Stromal cell of bone marrow (primary cell): ENCODE measurements at regions not wholly inside any gene's neighbourhood (a gene's known extent, or its start where the extent isn't known, plus 50 kb on each side); places are given as distances from the start of the nearest gene placed in this dataset.
"Not testable (repeated sequence)": the region's sequence is repeated elsewhere in the genome, so short reads cannot be mapped to it uniquely, and the experiment has no call there.

Experiments used
- DNase-seq: peaks from one replicate; pipeline ENCODE4 v3.0.0-alpha.2; 2012; ENCODE audit warnings: low read depth

DNA sequence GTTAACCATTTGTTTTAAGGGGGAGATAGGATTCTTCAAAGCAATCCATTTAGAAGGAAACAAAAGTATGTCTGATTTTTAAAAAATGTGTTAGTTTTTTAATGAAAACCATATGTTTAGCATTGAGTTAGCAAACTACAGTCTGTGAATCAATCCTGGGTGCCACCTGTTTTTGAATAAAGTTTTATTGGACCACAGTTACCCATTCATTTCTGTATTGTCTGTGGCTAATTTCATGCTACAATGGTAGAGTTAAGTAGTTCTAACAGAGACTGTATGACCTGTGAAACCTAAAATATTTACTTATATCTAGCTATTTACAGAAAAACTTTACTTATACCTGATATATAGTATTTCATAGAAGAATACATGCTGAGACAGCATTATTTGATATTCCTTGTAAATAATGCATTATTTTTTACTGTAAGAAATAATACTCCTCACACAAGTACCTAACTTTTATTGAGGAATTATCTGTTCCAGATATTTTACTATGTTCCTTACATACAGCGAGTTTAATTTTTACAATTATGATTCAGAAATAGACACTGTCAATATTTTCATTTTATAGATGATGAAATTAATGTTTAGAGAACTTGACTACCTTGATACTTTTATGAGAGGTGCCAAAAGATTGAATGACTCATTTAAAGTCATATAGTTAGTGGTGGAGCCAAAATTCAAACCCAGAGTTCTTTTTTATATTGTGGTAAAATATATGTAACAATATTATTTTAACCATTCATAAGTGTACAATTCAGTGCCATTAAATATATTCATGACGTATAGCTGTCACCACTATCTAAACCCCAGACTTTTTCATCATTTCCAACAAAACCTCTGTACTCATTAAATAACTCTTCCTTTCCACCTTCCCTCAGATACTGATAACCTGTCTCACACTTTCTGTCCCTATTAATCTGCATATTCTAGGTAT, 122.0 kb downstream of the GLUD2 start:
- DNase-seq = no peak

DNA sequence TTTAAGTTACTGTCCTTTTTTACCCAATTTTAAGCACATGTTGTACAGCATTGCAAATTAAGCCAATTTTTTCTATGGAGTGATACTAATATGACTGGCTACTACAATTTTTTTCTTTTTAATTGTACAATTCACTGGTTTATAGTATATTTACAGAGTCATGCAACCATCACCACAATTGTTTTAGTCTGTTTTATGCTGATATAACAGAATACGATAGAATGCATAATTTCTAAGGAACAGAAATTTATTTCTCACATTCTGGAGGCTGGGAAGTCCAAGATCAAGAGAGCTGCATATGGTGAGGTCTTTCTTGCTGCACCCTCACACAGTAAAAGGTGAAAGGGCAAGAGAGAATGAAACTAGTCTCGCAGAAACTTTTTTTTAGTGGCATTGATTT, 125.3 kb downstream of the GLUD2 start:
- DNase-seq = no peak

DNA sequence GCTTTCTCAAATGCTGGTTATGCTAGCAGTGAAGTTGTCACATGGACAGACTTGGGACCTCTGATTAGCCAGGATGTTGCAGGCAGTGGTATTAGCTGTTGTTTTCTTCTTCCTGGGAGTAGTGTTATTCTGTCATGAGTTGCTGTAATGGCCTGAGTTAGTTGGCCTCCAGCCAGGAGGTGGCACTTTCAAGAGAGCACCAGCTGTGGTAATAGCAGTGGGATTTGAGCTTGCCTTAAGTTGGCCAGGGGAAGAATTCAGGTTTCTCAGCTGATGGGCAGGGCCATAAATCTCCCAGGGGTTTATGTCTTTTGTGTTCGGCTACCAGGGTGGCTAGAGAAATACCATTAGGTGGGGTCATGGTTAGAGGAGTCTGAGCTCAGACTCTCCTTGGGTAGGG, 132.6 kb downstream of the GLUD2 start:
- DNase-seq = no peak

DNA sequence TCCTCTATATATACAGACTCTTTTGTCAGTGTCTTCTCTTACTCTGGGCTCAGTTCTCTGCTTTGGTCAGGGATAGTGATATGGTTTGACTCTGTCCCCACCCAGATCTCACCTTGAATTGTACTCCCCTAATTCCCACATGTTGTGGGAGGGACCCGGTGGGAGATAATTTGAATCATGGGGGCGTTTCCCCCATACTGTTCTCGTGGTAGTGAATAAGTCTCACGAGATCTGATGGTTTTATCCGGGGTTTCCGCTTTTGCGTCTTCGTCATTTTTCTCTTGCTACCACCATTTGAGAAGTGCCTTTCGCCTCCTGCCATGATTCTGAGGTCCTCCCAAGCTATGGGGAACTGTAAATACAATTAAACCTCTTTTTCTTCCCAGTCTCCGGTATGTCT, 144.4 kb downstream of the GLUD2 start:
- DNase-seq = no peak

DNA sequence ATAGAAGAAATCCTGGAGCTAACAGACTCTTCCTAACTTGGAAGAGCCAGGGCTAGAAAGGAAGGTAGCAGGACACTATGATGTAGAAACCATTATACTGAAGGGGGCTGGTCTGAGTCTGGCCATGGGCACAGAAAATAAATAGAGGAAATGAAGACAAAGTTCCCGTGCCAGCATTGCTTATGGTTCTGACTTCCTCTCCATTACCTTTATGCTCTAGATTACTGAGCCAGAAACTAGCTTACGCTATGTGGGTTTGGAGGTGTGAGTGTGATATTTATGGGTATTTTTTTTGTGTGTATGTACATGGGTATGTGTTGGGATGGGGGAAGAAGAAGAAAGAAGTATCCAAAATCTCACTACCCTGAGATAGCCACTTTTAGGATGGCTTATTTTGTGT, 148.3 kb downstream of the GLUD2 start:
- no peak for DNase-seq

DNA sequence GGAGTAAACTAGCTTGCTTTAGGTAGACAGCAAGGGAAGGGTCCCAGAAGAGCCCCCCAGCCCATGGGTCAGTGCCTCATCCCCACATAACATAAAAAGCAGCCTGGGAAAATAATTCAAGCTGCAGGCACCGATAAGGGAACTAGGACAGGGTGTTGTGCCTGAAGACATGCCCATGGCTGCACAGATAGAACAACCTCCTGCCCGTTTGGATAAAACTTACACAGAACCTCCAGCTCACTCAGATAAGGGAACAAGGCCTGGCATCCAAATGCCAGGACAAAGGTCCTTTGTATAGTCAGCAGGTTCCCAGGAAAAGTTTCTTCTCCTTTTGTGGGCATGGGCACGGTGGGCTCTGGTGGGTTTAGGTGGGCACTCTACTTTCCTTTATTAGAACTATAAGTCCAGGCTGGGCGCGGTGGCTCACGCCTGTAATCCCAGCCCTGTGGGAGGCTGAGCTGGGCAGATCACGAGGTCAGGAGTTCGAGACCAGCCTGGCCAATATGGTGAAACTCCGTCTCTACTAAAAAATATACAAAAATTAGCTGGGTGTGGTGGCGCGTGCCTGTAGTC, 149.5 kb downstream of the GLUD2 start:
- DNase-seq = not testable (repeated sequence)

DNA sequence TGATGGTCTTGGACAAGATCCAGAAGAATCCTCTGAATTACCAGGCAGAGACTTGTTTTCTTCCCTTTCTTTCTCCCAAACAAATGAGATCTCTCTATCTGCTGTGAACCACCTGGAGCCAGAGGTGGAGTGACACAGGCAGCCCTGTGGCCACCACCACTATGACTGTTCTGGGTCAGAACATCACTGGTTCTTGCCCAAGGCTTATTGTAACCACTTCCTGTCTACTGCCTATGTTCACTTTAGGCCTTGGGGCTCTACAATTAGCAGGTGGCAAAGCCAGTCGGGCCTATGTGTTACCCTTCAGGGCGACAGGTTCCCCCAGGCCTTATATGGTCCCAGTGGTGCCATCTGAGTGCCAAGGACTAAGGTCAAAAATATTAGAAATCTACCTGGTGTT, 161.2 kb downstream of the GLUD2 start:
- DNase-seq = no peak

DNA sequence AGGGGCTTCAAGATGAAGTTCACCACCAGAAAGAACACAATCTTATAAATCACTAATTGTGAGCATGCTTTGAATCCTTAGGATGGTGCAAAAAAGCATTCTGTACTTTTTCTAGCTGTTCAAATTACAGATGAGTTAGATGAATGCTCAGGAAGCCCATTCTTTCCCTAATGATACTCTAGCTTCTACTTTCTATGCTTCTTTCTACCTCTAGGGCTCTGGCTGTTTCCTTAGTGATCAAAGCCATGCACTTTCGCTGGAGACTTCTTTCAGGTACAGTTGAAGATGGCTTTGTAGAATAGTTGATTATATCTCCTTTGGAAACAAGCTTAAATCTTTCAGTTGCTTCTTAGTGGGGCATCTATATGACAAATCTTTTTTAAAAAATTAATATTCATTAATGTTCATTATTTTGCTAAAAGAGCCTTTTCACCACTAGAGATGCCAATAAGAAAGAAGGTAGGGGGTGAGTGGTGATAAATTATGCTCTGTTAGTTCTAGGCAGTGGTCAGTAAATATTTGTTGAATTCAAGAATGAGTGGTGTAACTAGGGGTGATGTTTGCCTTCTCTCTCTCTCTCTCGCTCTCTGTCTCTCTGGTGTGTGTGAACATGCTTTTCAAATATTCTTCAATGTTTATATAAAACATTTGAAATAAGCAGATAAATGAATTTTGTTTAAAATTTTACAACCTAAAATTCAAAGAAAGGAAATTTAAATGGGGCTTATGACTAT, 169.4 kb downstream of the GLUD2 start:
- DNase-seq = no peak

DNA sequence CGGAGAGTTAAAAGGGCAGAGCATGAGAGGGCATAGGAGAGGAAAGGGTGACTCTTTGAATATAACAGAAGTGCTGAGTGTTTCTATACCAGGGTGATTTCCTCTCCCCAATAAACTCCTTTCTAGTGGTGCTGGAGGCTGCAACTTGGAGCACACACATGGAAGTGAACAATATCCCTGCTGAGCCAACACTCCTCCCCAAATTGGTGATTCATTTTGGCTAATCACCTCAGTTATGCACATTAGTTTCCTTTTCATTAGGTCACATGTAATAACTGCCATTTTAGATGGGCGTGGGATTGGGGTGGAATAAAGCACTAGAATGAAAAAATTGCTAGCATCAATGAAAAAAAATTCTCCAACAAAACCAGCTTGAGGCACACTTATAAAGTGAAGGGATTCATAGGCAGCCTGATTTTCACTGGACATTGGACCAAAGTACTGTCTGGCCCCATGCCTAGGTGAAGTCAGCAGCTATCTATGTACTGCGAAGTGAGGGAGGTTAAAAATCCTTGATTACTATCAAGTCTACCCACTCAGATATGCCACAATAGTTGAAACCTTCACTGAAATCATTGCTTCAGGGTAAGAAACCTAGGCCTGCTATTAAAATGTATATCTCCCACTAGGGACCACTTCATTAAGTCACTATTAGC, 174.0 kb downstream of the GLUD2 start:
- DNase-seq = peak; percentile 0

DNA sequence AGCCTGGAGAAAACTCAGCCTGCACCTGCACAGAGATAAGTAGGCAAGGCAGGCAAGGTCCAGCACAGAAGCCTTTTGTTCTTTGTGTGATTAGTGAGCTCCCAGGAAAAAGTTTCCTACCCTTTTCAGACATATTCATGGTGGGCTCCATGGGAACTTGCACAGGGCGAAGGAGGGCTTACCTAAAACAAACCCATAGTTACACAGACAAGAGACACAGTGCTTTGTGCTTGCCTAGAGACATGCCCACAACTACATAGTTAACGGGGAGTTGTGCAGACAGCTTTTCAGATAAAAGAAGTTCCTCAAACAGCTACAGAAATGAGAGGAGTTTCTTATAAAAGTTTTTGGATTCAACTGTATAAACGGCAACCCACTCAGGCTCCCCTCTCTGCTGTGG, 180.5 kb downstream of the GLUD2 start:
- no peak for DNase-seq

DNA sequence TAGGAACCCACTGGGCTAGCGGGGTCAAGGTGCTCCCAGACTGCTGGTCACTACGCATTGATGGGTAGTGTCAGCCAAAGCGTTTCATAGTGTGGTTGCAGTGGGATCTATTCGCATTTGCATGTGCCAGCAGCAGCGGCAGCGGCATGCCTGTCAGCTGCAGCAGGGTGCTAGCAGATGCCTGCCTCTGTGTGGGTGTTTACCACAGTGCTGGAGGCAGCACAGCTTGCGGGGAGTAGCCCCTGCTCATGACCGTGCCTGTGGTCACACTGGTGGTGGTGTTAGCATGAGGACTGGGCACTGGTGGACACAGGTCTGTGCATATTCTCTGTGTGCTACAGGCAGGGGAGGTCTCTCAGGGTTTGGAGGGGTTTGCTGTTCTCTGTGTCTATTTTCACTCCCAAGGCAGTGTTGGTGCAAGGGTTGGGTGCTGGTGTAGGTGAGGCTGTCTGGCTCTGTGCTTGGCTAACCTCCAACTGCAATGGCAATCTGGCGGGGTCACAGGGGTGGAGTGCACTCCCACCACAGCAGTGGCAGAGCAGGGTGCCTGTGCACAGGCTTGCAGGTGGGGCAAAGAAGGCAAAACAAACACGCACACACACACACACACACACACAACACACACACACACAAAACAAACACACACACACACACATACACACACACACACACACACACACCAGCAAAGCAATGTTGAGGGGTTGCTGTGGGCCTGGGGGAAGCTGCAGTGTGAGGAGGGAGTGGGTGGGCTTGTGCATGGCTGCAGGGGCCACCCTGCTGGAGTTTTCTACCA, 184.4 kb downstream of the GLUD2 start:
- DNase-seq = no peak

DNA sequence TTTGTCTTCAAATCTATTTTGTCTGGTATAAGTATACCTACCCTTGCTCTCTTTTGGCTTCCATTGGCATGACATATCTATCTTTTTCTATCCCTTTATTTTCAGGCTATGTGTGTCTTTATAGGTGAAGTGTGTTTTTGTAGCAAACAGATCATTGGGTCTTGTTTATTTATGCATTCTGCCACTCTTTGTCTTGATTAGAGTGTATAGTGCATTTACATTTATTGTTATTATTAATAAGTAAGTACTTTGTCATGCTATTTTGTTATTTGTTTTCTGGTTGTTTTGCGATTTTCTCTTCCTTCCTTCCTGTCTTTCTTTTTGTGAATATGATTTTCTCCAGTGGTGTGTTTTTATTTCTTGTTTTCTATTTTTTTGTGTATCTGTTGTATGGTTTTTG, 188.6 kb downstream of the GLUD2 start:
- no peak for DNase-seq

DNA sequence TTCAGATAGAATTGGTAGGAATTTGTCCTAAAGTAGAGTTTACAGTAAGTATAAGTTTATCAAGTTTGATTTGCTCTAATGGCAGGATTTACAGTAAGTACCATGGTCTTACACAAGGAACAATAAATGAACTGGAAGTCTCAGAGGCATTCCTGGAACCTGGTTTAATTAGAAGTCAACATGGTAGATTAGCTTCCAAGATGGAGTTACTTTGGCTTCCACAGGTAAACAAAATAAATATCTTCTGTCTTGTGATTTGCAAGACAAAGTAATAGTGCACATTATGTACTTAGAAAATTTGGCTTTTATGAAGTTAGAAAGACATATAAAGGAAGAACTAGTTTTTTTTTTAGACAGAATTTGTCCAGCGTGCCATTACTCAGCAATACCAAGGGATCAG, 190.7 kb downstream of the GLUD2 start:
- no peak for DNase-seq

DNA sequence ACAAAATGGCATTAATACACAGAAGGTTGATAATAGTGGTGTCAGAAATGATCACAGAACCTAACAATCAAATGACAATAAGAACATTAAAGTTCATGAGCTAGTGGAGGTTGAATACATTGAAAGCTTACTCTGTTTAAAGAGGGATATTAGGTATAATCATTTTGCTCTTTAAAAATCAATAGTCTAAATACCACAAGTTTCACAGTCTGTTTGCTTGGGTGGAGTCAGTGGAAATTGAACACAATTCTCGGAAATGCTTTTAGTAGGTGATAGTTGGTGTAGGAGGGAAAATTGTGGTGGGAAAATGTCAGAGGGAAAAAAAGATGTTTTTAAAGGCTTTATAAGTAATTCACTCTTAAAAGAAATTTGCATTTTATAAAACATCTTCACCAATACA, 197.1 kb downstream of the GLUD2 start:
- DNase-seq = no peak

DNA sequence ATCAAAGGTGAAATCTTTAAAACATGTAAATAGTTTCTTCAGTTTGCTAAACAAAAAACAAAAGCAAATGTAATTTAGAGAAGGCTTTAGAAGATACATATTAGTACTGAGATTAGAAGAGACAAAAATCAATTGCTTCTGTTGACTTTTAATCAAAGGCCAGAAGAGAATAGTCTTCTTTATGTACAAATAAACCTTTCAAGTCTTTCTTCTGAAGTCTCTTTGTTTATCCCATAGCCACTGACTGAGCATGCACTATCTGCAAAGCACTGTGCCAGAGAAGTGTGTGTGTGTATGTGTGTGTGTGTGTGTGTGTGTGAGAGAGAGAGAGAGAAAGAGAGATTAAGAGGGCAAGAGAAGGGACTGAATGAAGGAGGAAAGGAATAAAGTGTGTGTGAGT, 198.4 kb downstream of the GLUD2 start:
- no peak for DNase-seq

DNA sequence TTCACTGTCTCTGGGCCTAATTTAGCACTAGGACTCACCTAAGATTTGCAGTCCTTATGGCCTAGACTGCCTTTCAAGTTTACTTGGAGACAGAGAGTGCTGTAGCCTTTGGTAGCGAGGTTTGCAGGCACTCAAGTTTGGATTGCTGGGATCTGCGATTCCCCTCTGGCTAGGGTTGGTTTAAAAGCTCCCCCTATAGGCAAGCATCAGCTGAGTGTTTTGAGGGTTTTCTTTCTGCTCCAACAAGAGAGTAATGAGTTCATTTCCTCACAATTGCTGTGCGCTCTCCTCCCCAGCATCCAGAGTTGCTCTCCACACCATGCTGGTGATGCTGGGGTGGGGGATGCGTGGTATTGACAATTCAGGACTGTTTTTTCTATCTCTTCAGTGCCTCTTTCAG, 206.9 kb downstream of the GLUD2 start:
- DNase-seq = no peak

DNA sequence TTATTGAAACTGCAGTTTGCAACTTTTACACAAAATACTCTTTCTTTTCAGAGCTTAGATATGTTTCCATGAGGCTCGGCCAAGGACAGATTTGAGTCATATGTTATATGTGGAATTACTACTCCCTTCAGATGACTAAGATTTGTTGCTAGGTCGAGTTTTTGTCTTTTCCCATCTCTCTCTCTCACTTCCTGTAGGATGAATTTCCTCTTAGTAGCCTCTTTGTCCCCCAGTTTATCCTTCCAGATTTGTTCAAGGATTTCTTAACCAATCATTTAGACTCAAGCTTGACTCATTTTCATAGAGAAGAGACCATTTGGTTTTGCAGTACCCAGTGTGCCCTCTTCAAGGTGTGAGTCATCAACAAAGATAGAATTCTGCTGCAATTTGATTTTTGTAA, 209.2 kb downstream of the GLUD2 start:
- DNase-seq = peak; percentile 21

DNA sequence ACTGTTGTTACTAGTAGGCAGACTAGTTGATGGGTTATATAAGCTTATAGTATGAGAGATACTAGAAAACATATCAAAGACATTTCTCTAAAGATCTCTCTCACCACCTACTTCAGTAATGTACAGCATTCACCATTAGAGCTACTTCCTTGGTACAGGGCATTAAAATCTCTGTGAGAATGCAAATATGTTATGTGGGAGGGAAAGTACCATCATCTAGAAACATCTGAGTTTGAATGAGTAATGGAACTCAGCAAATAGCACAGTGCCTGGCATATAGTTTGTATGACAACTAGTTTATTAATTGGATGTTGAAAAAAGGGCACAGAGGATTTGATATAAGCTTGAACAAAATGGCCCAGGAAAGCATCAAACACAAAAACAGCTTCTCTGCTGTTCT, 211.1 kb downstream of the GLUD2 start:
- DNase-seq = no peak

DNA sequence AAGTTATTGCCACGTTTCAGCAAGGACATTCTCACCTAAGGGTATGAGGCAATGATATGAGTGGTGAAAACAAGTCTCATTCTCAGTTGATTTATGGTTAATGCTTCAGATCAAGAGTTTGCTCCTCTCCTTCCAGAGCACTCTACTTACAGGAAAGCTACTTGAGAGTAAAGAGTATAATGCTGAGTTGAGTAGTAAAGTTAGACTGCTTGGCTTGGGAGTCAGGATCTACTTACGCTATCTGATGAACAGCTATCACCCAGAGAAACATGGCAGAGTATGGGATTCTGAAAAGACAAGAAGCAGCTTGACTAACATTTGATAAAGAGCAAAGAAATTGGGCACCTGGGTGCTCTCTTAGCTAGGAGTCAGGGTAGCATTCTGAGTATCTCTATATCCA, 211.8 kb downstream of the GLUD2 start:
- DNase-seq = no peak

DNA sequence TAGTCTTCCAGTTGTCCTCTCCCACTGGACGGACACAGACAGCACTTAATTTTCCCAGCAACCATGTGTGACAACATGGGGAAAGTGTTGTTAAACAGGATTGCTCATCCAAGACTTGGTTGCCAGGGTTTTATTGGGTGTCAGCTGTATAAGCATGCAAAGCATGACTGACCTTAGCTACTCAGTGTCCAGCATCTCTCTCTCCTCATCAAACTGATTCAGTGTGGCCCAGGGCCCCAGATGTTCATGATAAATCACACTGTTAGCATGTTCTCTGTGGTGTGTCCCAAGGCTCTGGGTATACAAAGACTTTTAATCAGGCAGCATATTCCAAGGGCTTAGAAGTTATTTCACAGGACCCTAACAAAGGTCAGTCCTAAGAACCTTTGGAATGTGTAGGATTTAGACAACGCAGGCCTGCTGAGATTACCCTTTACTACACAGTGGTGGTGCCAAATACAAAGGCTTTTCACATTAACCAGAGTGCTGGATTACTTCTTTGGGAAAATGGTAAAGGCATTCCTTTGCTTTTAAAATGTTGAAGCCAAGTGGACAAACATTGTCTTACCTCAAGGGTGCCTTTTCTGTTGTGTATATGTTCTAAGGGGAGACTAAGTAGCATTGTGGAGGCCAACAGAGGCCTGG, 213.3 kb downstream of the GLUD2 start:
- DNase-seq = no peak

DNA sequence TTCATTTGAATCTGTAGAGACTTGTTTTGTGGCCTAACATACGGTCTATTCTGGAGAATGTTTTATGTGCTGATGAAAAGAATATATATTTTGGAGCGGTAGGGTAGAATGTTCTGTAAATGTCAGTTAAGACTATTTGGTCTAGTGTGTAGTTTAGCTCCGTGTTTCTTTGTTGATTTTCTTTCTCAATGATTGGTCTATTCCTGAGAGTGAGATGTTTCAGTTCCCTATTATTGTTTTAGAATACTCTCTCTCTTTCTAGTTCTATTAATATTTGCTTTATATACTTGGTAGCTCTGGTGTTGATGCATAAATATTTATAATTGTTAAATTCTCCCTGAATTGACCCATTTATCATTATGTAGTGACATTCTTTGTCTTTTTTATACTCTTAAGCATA, 236.5 kb downstream of the GLUD2 start:
- no peak for DNase-seq
